Stimulated activated CD4-positive, alpha-beta T cell treated with anti-CD3 and anti-CD28 coated beads, TNF-alpha, amount 100 ng/mL, for 48 hours (primary cell): ENCODE measurements at regions not wholly inside any gene's neighbourhood (a gene's known extent, or its start where the extent isn't known, plus 50 kb on each side); places are given as distances from the start of the nearest gene placed in this dataset.

Experiments used
- DNase-seq, 3 donors: peaks; one replicate each; pipeline ENCODE4 v3.0.0-alpha.2; 2020; ENCODE audit warnings: low read depth in 3 of 3

- no peak for DNase-seq
Observed at GRCh38 chr14:104274806-104275205, 136.4 kb downstream of the KIF26A start.

DNA sequence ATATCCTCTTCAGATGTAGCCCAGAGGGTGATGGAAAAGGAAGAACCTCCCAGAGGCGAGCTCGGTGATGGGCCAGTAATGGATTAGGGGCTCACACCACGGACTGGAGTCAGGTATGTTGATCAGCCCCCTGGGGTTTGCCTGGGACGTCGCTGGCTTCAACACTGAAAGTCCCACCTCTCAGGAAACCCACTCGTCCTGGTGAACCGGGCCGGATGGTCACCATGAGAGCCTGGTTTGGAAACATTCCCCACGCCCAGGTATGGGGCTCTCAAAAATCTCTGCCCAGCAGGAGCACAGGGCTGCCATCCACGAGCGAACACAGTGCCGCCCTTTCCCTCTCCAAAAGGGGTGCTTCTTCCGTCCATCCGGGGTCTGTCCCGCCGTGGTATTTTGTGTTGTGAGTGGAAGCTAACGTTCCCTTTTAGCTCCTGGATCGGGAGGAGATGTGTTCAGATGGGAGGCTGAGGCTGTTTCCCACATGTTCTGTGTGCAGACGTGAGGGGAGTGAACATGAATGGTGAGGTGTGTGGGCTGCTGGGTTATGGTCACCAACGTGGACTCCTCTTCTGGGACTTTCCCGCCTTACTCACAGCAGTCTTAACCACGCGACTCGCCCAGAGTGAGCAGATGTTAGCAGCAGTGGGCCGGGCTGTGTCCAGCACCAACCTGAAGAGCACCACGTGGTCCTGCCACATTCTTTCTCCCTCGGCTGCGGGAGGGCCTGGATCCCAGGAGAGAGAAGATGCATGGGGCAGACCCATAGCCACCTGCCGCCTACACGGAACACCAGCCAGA is 139.2 kb downstream of the KIF26A start:
- DNase-seq, result no peak

DNA sequence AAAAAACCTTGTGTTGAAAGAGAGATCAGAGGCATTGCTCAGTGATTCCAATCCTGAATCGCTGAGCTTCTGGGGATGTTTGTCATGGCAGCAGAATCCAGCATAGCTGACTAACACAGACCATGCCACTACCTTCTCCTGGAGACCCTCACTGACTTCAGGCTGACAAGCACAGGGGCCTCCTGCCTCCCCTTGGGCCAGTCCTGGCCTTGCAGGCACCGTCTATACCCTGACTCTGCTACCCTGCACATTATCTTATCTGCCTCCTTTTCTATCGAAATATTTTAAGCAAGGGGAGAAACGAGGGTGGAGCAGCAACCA is 139.8 kb downstream of the KIF26A start:
- DNase-seq, result no peak

DNA sequence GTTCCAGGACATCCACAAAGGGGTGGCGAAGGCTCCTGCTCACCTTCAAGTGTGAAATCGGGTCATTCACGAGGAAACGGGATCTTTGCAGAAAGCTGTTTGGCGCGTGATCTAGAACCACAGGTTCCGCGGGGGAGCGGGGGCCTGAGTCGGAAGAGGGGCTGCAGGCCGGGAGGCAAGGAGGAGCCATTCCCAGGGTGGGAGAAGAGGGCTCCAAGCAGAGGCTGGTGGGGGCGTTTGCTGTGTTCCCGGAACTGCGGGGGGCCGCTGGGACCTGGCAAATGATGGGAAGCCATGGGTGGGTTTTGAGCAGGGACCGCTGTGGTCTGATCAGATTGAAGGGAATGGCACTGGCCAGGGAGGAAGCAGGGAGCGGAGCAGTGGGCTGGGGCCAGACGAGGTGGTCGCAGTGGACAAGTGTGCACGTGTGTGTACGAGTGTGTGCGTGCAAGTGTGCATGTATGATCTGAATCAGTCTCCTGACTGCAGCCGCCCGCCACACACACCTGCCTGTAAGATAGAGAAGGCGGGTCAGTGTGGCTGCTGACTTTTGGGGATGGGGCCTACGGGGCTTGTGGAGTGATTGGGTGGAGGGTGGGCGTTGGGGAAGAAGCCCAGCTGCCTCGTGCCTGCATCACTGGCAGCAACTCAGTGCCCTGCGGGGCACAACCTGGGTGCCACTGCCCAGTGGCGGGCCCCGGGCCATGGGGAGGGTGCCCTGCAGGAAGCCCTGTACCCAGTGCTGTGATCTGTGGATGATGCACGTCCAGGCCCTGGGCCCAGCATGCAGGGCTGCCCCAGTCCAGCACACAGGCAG is 141.9 kb downstream of the KIF26A start:
- no peak for DNase-seq

DNA sequence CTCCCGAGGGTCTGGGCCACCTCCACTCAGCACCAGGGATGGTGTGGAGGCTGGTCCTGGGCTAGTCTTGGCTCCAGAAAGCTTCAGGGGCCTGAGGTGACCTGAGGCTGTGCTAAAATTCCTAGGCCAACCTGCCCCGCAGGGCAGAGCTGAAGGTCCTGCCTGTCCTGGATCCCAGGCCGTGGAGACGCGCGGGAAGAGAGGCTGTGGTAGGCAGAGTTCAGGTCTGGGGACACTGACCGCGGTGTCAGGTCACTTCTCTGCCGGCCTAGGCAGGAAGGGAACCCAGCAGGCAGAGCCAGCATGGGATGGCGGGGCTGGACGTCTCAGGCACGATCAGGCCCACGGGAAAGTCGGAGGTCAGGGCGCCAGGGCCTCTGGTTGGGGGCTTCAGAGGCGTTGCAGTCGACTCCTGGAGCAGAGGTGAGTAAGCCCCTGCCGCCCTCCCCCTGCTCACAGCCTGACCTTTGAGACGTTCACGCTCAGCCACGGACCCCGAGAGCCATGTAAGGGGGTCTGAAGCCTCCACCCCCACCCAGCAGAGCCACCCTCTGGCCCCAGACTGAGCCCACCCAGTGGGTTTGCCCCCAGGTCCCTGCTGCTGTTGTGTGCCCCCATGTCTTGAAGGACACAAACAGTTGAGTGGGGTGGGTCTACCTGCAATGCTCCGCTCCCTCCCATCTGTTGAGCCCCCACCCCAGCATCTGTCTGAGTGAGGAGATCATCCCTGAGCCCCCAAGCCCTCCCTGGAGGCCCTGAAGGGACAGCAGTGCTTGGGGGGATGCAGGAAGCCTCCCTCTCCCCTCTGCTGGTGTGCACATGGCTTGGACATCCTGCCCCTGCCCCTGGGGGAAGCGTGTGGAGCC is 142.7 kb downstream of the KIF26A start:
- DNase-seq, result no peak

- no peak for DNase-seq
Observed at GRCh38 chr14:104281768-104282301, 143.4 kb downstream of the KIF26A start.

DNA sequence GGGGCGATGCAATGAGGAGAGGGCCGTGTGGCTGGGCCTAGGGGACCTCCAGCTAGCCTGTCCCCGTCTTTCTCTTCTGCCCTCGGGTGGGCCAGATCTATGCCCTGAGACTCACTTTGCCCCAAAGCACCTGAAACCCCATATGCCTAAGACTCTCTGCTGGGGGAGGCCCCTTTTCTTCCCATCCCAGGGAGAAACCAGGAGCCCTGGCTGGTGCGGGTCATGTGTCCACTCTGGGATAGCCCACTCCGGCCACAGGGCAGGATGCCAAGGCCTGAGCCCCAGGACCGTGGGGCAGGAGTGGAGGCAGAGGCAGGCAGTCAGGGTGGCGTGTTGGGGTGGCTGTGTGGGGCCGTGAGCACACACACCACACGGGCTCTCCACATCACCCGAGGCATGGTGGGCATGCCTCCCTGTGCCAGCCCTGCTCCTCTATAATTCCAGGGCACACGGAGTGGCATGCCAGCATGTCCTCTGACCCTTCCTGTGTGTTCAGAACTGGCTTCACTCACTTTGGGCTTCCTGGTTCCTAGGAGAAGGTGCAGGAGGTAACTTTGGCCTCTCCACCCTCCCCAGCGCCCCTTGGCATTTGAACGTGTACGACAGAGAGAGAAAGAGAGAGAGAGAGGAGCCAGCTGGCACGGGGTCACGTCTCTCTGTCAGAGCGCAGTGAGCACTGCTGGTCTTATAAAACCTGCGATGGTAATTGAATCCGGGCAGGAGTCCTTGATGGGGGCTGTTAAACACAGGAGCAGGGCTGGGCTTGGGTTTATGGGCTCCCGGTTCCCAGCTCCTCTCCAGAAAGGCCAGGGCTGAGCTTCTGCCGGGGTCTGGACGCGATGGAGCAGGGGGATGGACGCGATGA is 144.2 kb downstream of the KIF26A start:
- DNase-seq, result no peak

DNA sequence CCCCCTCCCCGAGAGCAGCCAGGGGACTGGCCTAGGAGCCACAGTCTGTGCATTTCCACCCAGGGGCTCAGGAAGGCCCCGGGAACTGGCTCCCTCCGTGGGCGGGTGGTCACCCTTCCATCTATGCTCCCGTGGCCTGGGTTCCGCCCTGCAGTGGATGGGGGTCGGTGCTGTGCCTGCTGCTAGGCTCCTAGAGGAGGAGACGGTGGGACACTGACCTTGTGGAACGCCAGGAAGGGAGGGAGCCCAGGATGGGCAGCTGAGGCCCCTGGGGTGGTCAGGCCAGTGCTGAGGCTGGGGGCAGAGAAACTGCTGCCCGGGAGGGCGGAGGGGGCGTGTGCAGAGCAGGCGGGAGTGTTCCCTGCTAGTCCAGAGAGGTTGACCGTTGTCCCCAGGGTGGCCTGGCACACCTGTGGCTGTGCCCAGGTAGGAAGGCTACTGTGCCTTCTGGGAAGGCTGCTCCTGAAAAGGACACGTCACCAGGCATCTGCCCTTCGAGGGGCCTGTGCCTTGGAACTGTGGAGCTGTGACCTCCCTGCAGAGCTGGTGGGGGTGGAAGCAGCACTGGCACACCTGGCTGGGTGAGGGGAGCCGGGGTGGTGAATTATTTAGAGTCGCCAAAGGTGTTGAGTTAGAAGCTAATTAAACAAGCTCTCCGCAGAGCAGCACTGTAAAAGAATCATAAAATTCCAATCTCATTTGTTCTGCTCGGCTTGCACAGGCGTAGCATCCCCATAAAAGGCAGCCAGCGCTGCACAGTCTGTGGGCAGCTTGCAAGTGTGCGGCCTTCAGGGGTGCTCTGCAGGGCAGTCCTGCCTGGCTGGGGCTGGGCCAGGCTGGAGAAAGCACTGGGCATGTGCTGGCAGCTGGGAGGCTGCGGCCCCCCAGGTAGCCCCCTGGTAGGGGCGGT is 145.1 kb downstream of the KIF26A start:
- no peak for DNase-seq

- DNase-seq, result no peak
Observed at GRCh38 chr14:104284107-104284592, 145.8 kb downstream of the KIF26A start.

- DNase-seq, result no peak
Observed at GRCh38 chr14:104284636-104285507, 146.5 kb downstream of the KIF26A start.

DNA sequence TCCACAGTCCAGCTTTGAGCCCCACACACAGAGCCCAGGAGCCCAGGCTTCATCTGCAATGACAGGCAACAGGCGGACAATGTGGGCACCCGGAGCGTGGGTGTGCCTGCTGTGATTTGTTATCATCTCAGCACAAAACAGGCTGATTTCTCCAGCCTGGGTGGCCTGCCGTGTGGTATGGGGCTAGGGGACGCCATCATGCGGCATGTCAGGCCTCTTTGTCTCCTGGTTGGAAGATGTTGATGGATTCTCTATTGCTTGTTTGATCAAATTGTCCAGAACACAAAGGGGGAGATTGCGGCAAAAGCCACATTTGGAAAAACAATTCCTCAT is 147.1 kb downstream of the KIF26A start:
- no peak for DNase-seq

DNA sequence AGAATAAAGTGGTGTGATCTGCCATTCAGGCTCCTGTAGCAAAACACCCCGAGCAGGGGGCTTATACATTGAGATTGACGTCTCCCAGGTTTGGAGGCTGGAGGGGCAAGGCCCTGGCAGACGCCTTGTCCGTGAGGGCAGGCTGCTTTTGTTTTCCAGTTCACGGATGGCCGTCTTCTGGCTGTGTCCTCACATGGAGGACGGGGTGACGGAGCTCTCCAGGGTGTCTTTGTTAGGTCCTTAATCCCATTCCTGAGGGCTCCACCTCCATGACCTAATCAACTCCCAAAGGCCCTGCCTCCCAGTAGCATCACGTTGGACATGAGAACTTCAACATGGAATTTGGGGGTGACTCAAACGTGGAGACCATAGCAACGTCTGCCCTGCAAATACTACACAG is 147.7 kb downstream of the KIF26A start:
- DNase-seq, result no peak

DNA sequence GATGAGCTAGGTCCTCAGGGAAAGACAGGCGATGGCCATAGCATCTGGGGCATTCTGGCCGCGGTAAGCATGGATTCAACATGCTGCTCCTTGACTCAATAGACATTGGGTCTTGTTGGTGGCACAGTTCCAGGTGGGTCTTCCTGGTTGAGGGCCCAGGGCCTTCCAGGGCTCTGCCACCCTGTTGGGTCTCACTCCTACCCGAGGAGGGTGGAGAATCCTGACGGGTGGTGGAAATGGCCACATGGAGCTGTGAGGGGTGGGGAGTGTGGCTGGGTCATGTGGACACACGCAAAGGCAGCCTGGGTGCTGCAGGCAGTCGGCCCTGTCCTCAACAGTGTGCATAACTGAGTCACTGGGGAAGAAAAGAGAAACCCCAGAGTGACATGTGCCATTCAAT is 148.1 kb downstream of the KIF26A start:
- no peak for DNase-seq

- no peak for DNase-seq
Observed at GRCh38 chr14:104287301-104288009, 149.1 kb downstream of the KIF26A start.

DNA sequence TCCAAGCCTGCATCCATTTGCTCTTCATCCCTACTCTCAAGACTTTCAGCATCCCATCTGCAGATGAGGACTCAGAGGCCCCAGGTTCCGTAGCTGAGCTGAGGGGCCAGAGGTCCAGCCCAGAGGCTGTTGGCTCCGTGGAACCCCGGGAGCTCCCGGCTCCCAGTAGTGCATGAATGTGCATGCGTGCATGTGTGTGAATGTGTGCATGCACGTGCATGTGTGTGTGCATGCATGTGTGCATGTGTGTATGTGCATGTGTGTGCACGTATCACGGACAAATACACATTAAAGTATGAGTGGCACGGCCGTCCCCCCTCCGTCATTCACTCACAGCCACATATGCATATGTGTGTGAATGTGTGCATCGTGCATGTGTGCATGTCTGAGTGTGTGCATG is 149.9 kb downstream of the KIF26A start:
- DNase-seq, result no peak

- DNase-seq, result no peak
Observed at GRCh38 chr14:104289507-104289906, 151.1 kb downstream of the KIF26A start.

DNA sequence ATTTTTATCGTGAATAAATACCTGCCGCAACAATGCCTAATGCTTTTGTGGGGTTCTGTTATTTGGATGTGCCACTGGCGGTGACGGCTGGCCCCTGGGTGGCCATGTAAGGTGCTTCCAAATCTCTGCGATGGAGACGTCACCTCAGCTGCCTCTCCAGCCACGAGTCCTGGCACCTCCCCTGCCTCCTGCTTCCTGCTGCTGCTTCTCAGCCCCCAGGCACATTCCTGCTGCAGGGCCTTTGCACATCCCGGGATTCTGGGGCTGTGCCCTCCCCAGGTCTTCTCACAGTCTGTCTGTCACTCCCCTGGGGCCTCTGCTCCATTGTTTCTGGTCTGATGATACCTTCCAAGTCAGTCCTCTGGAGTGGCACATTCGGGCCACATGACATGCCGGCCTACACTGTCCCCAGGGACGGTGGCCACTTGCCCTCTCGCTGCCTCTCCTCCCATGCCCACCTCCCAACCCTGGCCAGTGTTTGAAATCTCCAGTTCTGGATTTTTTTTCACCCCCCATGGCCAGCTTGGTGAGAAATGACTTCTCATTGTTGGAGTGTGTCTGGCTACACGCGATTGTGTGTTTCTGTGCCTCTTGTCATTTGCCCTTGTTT is 151.8 kb downstream of the KIF26A start:
- DNase-seq, result no peak

GRCh38 chr14:104290756-104291122 is 152.4 kb downstream of the KIF26A start:
- no peak for DNase-seq
